D721Med (cell line): ENCODE measurements at regions not wholly inside any gene's neighbourhood (a gene's known extent, or its start where the extent isn't known, plus 50 kb on each side); places are given as distances from the start of the nearest gene placed in this dataset.

Experiments used
- DNase-seq: peaks from one replicate; pipeline ENCODE4 v3.0.0; 2011; ENCODE audit warnings: low spot score; ENCODE audit not compliant: insufficient read length
- FAIRE-seq: peaks from 2 replicates; lab custom pipeline; 2011; peaks lifted over from hg19 to GRCh38; lab: Jason Lieb, UNC
- CTCF ChIP-seq: IDR thresholded peaks from 2 replicates; pipeline ENCODE4 v1.5.1; 2012; ENCODE audit warnings: mild to moderate bottlenecking, control low read depth; ENCODE audit not compliant: insufficient read depth; ENCODE audit errors: missing control alignments

DNA sequence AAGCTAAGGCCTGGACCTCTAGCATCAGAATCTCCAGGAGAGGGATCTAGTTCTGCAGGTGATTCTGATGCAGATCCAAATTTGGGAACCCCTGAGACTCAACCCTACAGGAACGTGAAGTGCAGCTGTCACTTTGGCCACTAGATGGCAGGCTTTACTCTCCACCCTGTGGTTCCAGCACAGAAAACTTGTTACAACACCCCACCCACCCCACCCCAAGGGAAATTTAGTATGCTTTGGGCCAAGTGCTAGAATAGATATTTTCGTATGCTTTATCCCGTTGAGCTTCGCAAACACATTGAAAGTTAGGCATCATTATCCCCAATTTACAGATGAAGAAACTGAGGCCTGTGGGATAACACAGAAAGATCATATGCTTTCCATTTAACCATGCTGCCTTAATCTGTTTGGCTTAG lies 232.0 kb downstream of the B3GLCT start:
- peak; percentile 75 for TF ChIP-seq CTCF
- DNase-seq (no peak), FAIRE-seq (no peak)

DNA sequence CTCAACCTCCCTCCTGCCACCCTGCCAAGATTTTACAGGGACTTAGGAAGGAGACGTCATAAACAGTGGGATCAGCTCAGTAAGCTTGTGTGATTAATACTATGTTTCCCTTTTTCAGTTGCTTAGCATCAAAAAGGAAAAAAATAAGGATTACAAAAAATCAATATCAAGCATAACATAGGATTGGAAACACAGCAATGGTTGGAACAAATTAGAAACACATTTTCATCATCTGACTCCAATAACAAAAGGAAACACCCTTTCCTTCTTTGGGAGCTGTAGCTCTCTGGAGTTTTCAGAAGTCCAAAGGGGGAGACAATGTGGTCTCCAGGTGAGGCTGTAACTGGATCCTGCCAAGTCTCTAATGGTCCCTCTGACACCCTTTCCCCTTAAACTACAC lies 233.4 kb downstream of the B3GLCT start:
- FAIRE-seq, result no peak
- no peak for TF ChIP-seq CTCF
- no peak for DNase-seq

- DNase-seq (no peak), FAIRE-seq (no peak)
- TF ChIP-seq CTCF, result no peak
Measured at GRCh38 chr13:31433746-31434145, 234.0 kb downstream of the B3GLCT start.

DNA sequence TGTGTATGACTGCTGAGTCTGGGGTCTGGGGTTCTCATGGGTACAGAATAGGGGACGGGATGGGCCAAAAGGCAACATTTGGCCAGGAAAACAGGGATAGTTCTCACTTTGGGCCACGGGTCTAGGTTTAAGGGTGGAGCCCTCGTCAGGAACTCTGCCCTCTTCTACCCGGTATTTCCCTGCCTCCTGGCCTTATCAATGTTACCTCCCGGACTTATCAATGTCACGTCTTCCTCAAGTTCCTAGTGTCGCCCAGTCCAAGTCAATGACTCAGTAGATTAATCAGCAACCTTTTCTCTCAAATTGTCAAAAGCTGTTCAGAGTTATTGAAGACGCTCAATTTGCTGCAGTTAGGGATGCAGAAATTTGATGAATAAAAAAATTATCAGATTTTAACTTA lies 234.8 kb downstream of the B3GLCT start:
- DNase-seq (no peak), FAIRE-seq (no peak)
- no peak for TF ChIP-seq CTCF

- no peak for FAIRE-seq
- TF ChIP-seq CTCF, result no peak
- DNase-seq, result no peak
Measured at GRCh38 chr13:31435536-31435935, 235.8 kb downstream of the B3GLCT start.

DNA sequence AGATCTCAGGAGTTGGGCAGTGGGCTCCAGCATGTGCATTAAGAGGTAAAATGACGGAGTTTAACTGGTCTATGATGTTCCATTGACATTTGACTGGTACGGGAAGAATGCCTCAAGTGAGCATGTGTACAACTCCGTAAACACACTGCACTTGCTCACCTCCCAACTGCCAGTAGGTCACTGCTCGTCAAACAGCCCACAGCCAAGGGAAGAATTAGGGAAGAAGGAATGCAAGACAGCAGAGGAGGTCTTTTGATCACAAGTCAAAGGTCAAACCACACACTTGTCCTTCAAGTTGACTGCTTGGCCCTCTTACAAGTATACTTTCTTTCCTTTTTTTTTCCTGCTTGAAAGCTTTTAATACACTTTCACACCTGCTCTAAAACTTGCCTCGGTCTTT lies 236.7 kb downstream of the B3GLCT start:
- FAIRE-seq (no peak), DNase-seq (no peak)
- no peak for TF ChIP-seq CTCF

GRCh38 chr13:31437975-31438374 lies 238.2 kb downstream of the B3GLCT start:
- TF ChIP-seq CTCF, result no peak
- FAIRE-seq (no peak), DNase-seq (no peak)
